ENCODE measurements at regions not wholly inside any gene's neighbourhood (a gene's known extent, or its start where the extent isn't known, plus 50 kb on each side); places are given as distances from the start of the nearest gene placed in this dataset.
A peak's percentile ranks its signal among the peaks of the same experiment; 100 is the strongest.

DNA sequence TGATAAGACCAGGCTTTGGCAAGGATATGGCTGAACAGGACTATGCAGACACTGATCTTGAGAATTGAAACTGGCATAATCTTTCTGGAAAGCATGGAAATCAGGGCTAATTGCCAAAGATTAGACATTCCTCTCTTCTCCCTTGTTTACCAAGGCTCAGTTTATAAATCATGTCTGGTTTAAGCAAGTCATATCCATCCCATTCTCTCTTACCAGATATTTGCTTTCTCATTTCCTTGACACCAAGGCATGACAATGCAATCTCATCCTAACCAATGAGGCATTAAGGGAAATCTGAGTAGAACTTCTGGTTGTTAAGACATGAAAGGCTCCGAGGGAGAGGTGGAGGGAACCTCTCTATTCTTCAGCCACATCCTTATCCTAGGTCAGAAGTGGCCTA lies 110.3 kb upstream of the CEP85L start:
- DNase-seq: no peak

DNA sequence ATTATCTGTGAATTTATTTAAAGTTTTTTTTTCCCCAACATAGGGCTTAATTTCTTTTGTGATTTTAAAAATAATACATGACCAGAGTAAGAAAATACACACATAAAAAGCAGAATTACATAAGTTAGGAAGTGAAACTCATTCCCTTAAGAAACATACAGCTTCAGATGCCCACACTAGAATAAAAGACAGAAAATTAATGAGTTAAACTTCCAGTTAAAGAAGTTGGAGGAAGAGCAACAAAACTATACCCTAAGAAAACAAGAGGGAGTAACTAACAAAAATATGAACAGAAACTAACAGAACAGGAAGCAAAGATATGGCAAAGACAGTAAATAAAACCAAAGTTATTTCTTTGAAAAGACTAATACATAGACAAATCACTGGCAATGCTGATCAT lies 107.6 kb upstream of the CEP85L start:
- DNase-seq: no peak

DNA sequence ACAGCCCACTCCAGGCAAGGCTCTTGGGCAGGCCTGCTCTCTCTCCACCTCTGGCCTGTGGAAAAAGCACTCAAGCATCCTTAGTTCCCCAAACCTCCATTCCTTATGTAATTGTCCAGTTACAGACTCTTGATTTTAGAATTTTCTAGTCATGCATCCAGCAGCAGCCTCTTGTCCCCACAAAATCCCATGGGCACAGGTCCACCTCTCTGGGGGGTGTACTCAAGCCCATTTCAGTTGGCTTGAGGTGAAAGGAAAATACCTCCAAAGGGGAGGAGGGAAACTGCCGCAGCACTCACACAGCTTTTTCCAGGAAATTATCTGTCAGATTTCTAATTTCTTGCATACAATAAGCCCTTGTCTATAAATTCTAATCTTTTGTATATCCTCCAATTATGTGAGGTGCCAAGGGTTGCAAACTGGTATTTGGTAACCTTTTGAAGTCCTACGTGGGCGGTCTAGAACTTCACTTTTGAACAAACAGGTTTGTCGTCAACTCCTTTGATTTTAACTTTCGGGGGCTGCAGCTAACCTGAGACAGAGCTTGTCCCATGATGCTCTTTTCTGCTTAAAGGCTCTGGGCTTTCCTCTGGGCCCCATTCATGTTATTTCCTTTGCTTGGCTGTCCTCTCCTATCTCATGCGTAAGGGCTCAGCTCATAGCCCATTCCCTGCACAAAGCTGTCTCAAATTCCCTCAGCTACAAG lies 104.7 kb upstream of the CEP85L start:
- DNase-seq: no peak

DNA sequence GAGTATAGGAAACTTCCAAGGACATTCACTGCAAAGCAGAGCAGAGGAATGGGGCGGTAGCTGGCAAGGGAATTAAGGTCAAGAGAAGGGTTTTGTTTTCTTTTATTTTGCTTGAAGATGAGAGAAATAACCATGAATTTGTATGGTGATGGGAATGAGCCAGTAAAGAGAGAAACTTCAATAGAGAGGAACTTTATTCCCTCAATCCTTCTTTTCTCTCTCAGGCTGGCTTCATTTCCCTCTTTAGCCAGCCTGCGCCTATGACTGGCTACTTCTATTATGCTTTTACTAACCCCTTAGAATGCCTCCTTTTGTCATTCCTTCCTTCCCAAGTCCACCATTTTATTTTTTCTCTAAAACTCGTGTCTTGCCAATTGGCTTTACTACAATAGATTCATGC lies 101.4 kb upstream of the CEP85L start:
- DNase-seq: no peak

DNA sequence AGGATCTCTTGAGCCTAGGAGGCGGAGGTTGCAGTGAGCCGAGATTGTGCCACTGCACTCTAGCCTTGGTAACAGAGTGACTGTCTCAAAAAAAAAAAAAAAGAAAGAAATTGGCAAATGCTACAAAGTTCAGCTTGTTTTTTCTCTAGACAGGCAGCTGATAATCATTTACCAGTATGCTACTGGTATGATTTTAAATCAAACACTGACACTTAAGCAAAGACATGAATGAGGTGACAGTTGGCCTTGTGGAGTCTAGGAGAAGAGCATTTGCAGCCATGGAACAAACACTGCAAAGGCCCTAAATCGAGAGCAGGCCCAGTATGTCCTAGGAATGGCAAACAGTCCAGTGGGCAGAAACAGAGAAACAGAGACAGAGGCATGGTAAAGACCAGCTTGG lies 99.7 kb upstream of the CEP85L start:
- DNase-seq: no peak

DNA sequence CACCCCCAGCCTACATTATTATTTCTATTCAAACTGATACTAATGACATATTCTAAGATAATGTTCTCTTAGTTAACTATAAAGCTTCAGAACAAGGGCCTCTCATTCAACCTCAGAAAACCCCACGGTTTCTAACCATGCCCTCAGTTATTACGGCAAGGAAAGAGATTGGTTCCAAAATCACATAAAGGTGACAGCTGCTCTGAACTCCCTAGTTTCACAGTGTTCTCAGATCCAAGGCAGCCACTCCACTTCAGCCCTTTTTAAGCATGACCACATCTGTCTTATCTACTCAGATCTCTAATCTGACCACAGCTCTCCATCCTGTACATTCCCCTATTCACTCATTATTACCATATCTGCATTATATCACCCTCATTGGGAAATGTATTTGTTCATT lies 98.8 kb upstream of the CEP85L start:
- no peak for DNase-seq

DNA sequence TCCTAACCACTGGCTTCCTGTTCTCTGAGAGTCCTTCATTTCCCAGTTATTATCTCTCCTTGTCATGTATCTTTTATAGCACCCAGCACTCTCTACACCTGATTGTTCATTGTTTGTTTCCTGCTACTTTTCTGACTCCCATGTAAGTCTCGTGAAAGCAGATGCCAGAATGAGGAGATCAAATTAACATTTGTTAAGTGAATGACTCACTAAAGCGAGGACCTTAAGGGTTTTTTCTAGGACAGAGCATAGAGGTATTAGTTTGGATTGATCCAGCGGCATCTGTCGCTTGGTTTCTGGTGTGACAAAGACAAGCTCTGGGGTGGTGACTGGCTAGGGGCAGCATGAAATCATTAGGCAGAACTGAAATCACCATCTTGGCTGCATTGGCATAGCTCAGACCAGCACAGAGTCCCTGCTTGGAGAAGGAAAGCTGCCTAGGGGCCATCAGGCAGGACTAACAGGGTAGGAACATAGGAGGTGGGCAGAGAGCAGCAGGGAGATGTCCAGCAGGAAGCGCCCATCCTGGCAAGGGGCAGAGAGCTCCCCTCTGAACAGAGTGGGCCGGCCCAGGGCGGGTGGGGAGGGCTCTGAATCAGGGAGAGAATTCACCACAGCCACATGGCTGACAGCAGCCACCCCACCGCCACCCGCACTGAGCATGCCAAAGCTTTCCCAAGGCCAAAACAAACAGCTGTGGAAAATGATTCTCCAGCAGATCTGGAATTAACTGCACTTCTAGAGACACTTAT lies 97.1 kb upstream of the CEP85L start:
- peak; percentile 24 to 48 for DNase-seq

DNA sequence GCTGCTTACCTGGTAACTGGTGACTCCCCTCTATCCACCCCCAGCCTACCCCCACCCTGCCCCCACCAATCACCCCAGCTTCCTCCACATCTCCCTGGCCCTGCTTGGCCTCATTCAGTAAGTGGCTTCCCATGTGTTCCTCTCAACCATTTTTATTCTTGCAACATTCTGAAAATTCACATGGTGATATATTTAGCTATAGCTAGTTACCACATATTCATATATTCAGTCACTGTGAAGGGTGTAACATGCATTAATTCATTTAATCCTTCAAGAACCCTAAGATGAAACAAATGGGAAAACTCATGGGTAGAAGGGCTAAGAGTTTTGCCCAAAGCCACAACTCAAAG lies 95.4 kb upstream of the CEP85L start:
- DNase-seq: no peak

DNA sequence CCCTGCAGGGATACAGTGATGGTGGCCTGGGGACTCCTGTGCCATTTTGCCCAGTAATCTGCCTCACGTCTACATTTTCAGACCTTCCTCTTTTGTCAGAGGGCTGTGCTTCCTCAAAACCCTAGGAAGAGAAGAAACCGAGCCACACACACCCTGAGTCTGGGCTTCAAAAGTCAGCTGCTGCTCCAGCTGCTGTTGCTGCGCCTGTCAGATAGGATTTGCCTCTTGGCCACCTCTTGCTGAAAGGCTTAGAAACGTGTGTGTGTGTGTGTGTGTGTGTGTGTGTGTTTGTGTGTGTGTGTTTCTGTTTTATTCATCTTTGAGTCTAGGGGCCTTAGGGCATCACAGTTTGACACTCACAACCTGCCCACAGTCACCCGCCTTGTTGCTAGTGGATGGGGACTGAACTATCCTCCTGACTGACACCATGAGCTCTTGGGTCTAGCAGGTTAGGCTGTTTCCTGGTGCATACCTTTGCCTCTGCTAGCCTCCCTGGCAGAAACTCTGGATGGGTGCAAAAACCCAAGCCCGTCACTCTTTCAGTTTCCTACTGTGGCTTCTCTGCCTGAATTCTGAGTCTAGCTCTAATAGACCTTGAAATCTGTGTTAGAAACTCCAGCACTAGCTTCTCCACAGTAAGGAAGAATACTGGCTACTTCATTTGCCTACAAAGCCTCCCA lies 94.9 kb upstream of the CEP85L start:
- DNase-seq: no peak

DNA sequence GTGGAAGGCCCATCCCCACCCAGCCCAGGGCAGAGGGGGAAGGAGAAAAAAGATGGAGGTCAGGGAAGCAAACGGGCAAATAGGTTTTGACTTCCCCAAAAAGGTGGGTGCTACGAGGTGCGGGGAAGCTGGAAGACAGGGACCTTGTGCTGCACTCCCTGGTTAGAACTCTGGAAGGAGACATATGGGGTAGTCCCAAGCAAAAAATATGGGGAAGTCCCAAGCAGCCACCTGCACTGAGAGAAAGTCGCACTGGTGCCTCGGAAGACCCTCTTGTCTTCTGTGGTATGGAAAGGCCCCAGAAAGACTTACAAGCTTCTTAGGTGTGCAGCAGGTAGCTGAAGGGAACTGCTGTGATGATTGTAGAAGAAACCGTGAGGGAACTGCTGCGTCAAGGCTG lies 93.8 kb upstream of the CEP85L start:
- DNase-seq: no peak

DNA sequence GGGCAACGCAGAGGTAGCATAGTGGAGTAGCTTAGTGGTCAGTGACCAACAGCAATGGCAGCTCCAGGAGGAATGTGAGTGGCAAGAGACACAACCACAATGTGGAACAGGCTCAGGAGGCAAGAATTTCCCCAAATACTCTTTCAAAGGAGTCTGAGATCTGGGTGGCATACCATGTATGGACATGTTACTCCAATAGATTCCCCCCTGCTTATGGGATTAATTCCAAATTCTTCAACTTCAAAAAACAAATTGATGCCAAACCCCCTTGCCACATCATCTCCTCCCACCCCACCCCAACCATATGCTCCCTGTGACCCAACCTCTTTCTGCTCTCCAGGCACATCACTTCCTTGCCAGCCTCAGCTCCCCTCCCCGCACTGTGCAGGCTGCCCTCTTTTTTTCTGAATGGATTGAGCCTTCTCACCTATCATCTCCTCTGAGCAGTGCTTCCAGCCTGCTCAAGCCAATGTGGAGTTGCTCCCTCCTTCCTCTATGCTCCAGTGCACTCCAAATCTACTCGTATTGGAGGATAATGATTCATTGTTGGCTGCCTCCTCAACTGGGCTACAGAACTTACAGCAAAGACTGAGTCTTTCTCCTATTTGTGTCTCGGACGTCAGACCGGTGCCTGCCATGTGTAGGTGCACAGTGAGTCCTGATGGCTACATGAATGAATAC lies 93.0 kb upstream of the CEP85L start:
- DNase-seq: no peak

DNA sequence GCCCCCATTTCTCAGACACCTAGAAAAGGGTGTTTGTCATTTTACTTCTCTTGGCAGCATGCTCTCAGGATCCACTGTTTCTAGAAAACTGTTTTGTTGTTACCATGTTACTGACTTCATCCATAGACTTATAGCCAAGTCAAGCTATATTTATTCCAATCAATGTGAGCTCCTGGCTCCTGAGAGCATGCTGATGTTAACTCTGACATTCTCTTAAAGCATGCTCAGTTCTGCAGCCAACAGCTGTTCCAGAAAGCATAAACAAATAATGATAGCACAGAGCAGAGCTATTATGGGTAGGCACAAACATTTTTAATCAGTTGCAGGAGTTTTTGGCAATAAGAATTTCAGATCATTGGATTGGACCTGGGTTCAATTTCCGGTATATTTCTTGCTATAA lies 92.4 kb upstream of the CEP85L start:
- DNase-seq: no peak

DNA sequence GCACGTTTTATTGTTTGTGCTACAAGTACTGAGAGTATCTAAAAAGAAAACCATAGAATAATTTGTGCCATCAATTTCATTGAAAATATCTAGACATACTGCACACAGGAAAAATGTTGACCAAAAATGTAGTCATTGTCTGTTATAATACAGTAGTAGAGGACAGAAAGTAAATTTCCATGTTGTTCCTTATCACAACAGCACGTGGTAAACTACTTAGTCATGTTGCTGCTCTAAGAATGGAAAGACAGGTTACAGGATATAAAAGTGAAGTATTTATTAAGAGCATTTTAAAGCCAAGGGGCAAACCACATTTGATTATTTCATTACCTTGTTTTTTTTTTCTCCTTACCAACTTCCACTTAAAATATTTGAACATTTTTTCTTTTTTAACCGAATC lies 89.0 kb upstream of the CEP85L start:
- DNase-seq: no peak

DNA sequence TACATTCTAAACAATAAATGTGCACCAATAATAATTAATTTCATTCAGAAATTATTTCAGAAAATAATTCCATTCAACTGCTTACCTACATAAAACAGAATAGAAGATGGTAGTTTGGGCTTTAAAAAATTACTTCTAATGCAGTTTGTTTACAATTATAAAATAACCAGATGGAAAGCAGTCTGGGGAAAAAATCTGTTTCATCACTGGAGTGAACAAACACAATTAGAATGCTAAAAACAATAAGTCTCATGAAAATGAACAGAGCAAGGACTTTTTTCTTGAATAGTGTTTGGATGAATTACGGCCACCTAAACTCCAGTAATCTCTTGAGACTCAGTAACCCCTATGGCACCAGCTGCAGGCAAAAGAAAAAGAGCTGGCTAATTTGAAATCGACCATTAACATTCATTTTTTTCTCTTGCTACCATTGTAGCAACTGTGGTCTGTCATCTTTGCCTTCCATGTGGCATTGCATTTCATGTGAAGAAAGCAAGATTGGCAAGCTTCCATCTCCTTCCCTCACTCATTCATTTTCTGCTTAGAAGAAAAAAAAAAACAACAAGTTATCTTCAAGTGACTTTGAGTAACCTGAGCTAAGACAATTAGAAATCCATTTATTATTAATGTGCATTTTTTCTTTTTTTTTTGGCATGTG lies 88.4 kb upstream of the CEP85L start:
- no peak for DNase-seq

DNA sequence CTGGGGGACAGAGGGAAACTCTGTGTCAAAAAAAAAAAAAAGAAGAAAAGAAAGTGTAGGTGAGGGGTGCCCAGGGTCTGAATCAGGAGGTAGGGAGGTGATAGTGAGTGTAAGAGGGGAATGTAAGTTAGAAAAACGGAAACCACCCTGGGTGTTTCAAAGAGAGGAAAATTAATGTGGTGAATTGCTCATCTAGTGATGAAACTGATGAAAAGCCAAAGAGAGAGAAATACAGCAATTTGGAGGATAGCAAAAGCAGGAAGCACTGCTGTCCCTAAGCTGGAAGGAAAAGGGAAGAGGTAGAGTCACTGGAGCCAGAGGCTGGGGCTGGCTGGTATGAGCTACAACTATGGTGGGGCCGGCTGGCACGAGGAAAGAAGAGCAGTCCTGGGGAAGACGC lies 85.0 kb upstream of the CEP85L start:
- no peak for DNase-seq

DNA sequence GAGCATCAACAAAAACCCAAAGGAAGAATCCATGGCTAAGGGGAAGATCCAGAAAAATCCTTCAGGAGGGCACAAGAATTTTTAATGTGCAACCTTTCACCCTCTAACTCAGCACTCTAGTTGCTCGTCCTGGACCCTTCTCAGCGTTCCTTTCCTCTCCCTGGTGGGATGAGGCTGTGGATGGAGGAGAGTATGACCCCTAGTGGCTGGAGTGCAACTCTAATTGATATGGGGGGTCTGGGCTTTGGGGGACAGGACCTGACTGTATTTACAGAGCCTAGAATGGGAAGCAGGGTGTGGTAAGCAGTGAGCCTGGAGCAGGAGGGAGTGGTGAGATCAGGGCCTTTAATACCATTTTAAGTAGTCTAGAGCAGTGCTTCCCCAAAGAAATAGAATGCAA lies 83.9 kb upstream of the CEP85L start:
- DNase-seq: peak in 1 of 2 experiments; percentile 11

DNA sequence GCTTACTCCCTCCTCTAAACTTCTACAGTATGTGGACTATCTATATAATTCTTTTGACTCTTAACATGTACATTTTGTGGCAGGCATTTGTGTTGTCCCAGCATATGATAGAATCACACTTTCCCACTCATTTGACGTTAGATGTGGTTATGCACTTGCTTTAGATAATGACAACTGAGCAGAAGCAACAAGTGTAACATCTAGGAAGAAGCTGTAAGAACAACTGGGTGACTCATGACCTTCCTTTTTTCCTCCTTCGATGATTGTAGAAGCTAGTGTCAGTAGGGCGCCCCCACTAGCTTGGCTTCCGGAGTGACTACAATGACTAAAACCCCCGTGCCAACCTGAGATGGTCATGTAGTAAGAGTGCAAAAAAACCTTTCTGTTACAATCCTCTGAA lies 74.6 kb upstream of the CEP85L start:
- DNase-seq: no peak

DNA sequence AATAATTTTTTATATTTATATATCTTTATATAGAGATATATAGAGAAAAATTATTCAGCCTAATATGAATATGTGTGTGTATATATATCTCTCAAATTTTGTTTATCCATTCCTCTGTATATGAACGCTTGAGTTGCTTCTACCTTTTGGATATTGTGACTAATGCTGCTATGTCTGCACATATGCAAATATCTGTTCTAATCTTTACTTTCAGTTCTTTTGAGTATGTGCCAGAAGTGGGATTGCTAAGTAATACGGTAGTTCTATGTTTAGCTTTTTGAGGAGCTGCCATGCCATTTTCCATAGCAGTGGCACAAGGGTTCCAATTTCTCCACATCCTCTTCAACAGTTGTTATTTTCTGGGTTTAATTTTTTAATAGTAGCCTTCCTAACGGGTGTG lies 72.8 kb upstream of the CEP85L start:
- DNase-seq: no peak

DNA sequence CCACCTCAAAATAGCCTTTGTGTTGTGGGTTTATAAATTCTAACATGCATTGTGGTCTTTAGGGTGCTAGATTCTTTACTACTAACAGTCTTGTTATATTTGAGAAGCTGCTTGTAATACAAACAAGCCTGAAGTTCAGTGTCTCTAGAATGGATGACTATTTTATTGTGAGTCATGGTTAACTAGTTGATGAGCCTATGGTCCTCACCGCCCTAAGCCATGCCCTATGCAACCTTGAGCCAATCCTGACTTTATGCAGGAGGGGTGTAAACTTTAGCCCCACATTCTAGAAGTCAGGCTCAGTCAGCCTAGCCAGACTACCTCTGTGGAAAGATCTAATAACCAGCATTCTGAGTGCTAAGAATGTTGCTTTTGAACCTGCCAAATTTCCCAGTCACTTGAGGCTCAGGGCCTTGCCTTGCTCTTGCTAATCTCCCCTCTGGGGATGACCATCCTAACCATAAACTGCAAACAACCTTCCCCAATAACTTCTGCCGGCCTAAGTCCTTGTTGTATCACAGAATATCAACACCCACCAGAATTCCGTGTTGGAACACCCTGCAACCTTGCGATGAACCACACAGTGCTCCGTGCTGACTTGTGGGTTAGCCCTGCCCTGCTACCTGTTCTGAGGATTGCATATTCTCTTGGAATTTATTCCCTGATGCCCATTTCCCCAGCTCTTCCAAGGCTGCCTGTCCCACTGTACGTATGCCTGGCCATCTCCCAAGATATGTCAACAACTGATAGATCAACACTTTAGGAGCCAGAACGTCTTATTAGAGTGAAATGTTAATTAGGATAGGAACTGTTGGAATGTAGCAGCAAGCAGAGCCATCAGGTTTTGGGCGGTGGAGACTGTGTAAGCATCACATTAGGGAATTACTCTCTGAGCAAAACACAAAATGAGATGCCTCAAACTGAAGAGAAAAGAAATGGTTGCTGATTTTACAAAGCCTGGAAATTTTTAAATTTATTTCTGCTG lies 71.7 kb upstream of the CEP85L start:
- no peak for DNase-seq

DNA sequence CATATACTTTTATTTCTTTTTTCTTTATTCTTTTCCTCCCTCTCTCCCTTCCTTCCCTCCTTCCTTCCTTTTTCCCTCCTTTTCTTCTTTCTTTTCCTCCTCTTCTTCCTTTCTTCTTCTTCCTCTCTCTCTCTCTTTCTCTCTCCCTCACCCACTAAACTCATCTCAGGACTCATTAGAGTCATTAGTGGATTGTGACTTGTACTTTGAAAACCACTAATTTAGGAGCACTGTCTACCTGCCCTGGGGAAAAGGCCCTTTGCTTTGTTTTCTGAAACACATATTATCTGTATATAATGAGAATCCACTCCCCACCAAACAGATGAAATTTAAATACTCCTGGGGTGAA lies 68.7 kb upstream of the CEP85L start:
- DNase-seq: no peak

DNA sequence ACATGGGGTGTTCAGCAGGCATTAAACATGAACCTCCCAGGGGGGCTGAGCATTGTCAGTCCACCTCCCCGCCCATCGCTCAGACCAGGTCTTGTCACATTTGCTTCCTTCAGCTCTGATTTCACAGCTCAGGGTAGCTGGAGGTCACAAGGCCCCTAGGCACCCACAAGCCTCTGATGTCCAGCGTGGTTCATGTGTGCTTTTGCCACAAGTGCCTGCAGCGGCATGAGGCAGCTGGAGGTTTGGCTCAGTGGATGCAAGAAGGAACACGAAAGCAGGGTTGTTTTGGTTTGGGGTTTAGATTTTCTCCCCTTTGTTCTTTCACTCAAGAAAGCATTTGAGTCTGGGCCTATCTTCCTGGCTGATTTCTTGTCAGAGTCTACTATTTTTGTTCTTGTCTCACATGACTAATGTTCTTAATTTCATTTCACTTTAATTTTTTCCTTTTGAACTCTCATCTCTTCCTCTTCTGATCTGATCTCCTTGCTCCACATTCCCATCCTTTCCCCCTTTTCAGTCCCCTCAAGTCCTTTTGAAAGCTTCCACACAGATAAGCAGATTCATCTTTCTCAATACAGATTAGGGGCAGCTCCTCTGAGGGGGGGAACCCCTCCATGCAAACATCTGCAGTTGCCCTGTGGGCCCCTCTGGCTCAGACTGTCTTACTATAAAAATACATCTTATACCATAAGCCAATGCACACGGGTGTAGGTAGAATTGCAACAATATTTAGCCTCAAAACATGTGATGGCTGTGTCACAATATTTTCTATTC lies 68.1 kb upstream of the CEP85L start:
- DNase-seq: no peak
